Small intestine (tissue), 7 donors: ENCODE measurements at regions not wholly inside any gene's neighbourhood (a gene's known extent, or its start where the extent isn't known, plus 50 kb on each side); places are given as distances from the start of the nearest gene placed in this dataset.

Source experiments
- DNase-seq, 2 donors: peaks; one replicate each; pipeline versions ENCODE4 v3.0.0 to v3.0.0-alpha.2; 2013
- FAIRE-seq: peaks from 2 replicates; lab custom pipeline; 2012; peaks lifted over from hg19 to GRCh38; lab: Jason Lieb, UNC
- H3K27ac ChIP-seq, 3 donors: one replicate each; pipeline ENCODE4 v1.5.1; 2013; ENCODE audit warnings: low read length in 2 of 3, mild to moderate bottlenecking in 2 of 3, control low read depth in 1 of 3, inconsistent platforms in 1 of 3, low read depth in 1 of 3, moderate library complexity in 1 of 3
- H3K27me3 ChIP-seq, 3 donors: one replicate each; pipeline ENCODE4 v1.6.1; 2013; ENCODE audit warnings: low read length in 3 of 3, inconsistent platforms in 1 of 3; ENCODE audit not compliant: control insufficient read depth in 3 of 3, insufficient read depth in 3 of 3
- H3K36me3 ChIP-seq, 3 donors: one replicate each; pipeline ENCODE4 v1.6.1; 2013; ENCODE audit warnings: low read length in 3 of 3, inconsistent platforms in 1 of 3, low read depth in 1 of 3, mild to moderate bottlenecking in 1 of 3, moderate library complexity in 1 of 3; ENCODE audit not compliant: control insufficient read depth in 3 of 3, insufficient read depth in 2 of 3
- H3K4me1 ChIP-seq, 3 donors: one replicate each; pipeline ENCODE4 v1.6.1; 2013; ENCODE audit warnings: low read length in 2 of 3, inconsistent platforms in 1 of 3, low read depth in 1 of 3, mild to moderate bottlenecking in 1 of 3, moderate library complexity in 1 of 3; ENCODE audit not compliant: control insufficient read depth in 3 of 3, insufficient read depth in 2 of 3
- H3K4me3 ChIP-seq, 3 donors: one replicate each; pipeline ENCODE4 v1.5.1; 2013; ENCODE audit warnings: low read length in 3 of 3, control low read depth in 1 of 3, inconsistent platforms in 1 of 3, low read depth in 1 of 3, mild to moderate bottlenecking in 1 of 3, moderate library complexity in 1 of 3
- H3K9me3 ChIP-seq, 2 donors: one replicate each; pipeline ENCODE4 v1.6.1; 2013; ENCODE audit warnings: low read depth in 1 of 2, low read length in 1 of 2; ENCODE audit not compliant: control insufficient read depth in 2 of 2, insufficient read depth in 1 of 2
- WGBS, 3 donors: extraction: QIAGEN DNeasy Blood & Tissue Kit; methylation state at CpG; one replicate each; pipeline ENCODE4 v1.1.7; 2013; 5-methylcytosine and 5-hydroxymethylcytosine counted together
- donor health status: healthy with polysubstance abuse.
- donor health status: control.
- donor health status: control.
- donor health status: Bipolar disorder and iron deficiency.
- donor health status: healthy.

DNA sequence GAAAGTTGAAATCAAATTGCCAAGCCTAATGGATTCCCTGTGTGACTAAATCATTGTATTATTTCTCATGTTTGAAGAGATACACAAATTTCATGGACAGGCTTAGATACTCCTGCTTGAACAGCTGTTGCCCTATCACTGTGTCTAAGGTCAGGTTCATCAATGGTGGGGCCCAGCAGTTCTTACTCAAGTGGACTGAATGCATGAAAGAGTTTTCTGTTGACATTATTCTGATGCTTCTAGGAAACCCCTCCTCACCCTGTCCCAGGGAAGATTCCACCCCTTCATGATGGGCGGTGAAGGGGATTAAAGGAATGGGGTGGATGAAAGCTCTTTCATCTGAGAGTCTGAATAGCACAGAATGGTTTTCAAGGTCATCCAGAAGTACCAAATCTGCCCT is 148.8 kb downstream of the INO80D start:
- Histone ChIP-seq H3K4me3 (no peak overlapping the region), H3K27ac (no peak overlapping the region), H3K4me1 (peaks cover 0 to 8% (median 0%) of the 10 kb centered on the region in 3 donors), H3K36me3 (no peaks in the 10 kb centered on the region), H3K27me3 (no peaks in the 10 kb centered on the region), H3K9me3 (no peaks in the 10 kb centered on the region)
- FAIRE-seq (no peak), DNase-seq (no peak)
- 95 to 100% (median 95%) methylated on average over 1 of the region's 1 CpG for WGBS, 3 donors

DNA sequence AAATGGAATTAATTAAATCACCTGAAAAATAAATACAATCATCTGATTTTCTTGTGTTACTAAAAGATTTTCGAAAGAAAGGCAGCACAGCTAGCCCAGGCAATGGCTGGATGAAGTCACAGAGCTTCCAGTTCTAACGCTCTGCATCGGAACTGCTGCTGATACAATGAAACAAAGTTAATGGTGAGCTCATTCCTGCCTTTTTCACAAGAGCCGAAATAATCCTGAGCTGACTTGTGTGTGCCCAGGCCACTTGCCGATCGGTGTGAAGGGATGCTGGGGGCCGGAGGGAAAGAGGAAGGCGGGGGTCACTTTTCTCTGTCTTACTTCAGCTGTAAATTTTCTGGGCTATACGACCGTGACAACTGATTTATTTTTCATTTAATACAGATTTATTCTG is 149.5 kb downstream of the INO80D start:
- Histone ChIP-seq H3K9me3 (no peaks in the 10 kb centered on the region), H3K4me1 (peaks cover 0 to 8% (median 0%) of the 10 kb centered on the region in 3 donors), H3K27ac (no peak overlapping the region), H3K4me3 (no peak overlapping the region), H3K36me3 (no peaks in the 10 kb centered on the region), H3K27me3 (no peaks in the 10 kb centered on the region)
- FAIRE-seq = no peak
- WGBS, 3 donors = 83 to 92% (median 86%) methylated on average over 10 of the region's 10 CpGs
- no peak for DNase-seq

DNA sequence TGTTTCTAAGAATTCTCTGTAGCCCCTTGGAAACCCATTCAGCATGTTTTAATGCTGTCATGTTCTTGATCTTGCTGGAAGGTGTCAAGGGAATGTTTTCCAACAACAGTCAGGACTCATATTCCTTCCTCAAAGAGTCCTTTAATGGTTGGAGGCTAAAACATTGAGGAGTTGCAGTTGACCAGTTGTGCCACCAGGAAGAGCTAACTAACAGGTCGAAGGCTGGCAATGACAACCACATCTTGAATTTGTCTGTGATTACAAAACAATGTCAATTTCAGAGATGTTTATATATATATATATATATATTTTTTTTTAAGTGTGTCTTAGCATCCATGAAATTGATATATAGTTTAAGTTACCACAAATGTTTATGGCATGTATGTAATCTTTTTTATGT is 151.5 kb downstream of the INO80D start:
- H3K4me3 ChIP-seq = no peak overlapping the region
- 20 to 65% (median 47%) methylated on average over 1 of the region's 1 CpG for WGBS, 3 donors
- H3K4me1 ChIP-seq = peaks cover 0 to 20% (median 2%) of the 10 kb centered on the region in 3 donors
- DNase-seq (peak in 1 of 2 donors; percentile 41), FAIRE-seq (no peak)
- no peaks in the 10 kb centered on the region for H3K27me3 ChIP-seq
- H3K27ac ChIP-seq = no peak overlapping the region
- H3K36me3 ChIP-seq = no peaks in the 10 kb centered on the region
- no peaks in the 10 kb centered on the region for H3K9me3 ChIP-seq

DNA sequence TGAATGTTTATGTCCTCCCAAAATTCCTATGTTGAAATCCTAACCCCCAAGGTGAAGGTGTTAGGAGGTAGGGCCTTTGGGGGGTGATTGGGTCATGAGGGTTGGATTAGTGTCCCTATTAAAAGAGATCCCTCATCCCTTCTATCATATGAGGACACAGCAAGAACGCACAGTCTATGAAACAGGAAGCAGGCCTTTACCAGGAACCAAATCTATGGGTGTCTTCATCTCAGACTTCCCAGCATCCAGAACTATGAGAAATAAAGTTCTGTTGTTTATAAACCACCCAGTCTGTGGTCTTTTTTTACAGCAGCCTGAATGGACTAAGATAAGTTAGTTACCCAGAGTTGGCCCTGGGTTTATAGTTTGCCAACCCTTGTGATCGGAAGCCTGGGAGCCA is 153.1 kb downstream of the INO80D start:
- FAIRE-seq (no peak), DNase-seq (no peak)
- no peaks in the 10 kb centered on the region for H3K36me3 ChIP-seq
- no peaks in the 10 kb centered on the region for H3K9me3 ChIP-seq
- H3K27ac ChIP-seq = no peak overlapping the region
- H3K4me1 ChIP-seq = peaks cover 0 to 28% (median 2%) of the 10 kb centered on the region in 3 donors
- no peaks in the 10 kb centered on the region for H3K27me3 ChIP-seq
- H3K4me3 ChIP-seq = no peak overlapping the region
- WGBS, 3 donors = 73 to 89% (median 78%) methylated on average over 2 of the region's 2 CpGs

DNA sequence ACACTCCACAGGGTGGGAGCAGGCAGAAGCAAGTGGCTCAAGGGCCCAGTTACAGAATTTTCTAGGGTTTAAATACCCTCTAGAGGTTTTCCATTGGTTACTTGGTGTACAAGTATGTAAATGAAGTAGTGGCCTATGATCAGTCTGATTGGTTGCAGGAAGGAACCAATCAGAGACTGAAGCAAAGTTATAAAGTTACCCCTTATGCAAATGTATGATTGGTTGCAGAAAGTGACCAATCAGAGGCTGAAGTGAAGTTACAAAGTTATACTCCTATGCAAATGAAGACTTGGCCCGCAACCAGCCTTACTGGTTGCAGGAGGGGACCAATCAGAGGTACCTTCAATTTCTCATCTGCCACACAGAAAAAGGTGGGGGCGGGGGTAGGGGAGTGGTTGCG is 154.6 kb downstream of the INO80D start:
- H3K9me3 ChIP-seq = no peaks in the 10 kb centered on the region
- DNase-seq (no peak), FAIRE-seq (no peak)
- H3K36me3 ChIP-seq = no peaks in the 10 kb centered on the region
- no peak overlapping the region for H3K4me3 ChIP-seq
- WGBS, 3 donors = 97 to 100% (median 98%) methylated on average over 3 of the region's 3 CpGs
- peaks cover 0 to 28% (median 2%) of the 10 kb centered on the region in 3 donors for H3K4me1 ChIP-seq
- H3K27me3 ChIP-seq = no peaks in the 10 kb centered on the region
- H3K27ac ChIP-seq = no peak overlapping the region

DNA sequence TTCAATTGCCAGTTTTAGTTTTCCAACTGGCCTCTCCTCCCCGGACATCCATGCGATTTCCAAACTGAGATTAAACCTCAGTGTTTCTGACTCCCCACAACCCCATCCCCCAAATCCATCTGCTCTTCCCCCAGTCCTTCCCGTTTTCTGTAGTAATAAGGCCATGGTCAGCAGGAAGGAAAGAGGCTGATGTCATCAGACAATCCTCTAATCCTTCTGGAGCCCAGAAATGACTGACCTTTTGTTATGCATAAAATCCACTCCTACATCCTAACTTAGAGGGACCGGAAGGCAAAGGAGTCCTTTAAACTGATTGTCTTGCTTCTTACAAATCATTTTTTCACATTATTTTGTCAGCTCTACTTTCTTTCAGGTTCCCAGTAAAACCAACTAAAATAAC is 155.8 kb downstream of the INO80D start:
- WGBS, 3 donors = 55 to 70% (median 68%) methylated on average over 4 of the region's 4 CpGs
- no peaks in the 10 kb centered on the region for H3K36me3 ChIP-seq
- peak in 1 of 2 donors; percentile 36 for DNase-seq
- peaks cover 0 to 31% (median 2%) of the 10 kb centered on the region in 3 donors for H3K4me1 ChIP-seq
- H3K9me3 ChIP-seq = no peaks in the 10 kb centered on the region
- no peak overlapping the region for H3K4me3 ChIP-seq
- FAIRE-seq = no peak
- H3K27me3 ChIP-seq = no peaks in the 10 kb centered on the region
- peak overlapping the region; percentile 53 to 79 (median 61) for H3K27ac ChIP-seq

DNA sequence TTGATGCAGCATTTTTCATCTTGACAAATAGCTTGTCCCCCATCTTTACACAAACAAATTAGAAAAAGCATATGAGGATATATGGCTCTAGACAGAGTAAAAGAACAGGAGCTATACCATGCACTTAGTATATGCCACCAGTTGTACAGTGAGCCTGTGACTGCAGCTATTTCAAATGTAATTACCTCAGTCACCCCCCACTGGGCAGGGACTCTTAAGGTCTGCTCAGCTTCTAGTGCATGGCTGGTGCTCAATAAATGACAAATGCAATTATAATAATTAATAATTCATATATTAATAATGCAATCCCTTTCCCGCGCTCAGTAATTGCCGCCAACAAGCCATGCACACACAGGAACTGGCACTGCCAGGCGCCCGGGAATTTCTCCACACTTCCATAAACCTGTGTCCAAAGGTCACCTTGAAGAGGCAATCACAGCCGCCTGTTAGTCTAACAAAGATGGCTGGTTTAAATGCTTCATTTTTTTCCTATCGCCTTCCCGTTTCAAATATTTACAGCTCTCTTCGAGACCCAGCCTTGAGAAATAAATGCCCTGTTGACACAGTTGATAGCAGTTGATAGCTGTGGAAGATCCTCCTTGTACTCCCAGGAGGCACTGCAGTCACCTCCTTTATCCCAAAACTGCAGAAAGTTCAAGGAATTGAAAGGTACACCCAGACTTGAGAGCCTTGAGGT is 156.6 kb downstream of the INO80D start:
- DNase-seq = peak; percentile 92 to 95
- H3K36me3 ChIP-seq = no peaks in the 10 kb centered on the region
- peak overlapping the region; percentile 53 to 79 (median 61) for H3K27ac ChIP-seq
- 20 to 61% (median 51%) methylated on average over 9 of the region's 9 CpGs for WGBS, 3 donors
- no peaks in the 10 kb centered on the region for H3K9me3 ChIP-seq
- FAIRE-seq = no peak
- no peak overlapping the region for H3K4me3 ChIP-seq
- peaks cover 0 to 31% (median 2%) of the 10 kb centered on the region in 3 donors for H3K4me1 ChIP-seq
- H3K27me3 ChIP-seq = no peaks in the 10 kb centered on the region

DNA sequence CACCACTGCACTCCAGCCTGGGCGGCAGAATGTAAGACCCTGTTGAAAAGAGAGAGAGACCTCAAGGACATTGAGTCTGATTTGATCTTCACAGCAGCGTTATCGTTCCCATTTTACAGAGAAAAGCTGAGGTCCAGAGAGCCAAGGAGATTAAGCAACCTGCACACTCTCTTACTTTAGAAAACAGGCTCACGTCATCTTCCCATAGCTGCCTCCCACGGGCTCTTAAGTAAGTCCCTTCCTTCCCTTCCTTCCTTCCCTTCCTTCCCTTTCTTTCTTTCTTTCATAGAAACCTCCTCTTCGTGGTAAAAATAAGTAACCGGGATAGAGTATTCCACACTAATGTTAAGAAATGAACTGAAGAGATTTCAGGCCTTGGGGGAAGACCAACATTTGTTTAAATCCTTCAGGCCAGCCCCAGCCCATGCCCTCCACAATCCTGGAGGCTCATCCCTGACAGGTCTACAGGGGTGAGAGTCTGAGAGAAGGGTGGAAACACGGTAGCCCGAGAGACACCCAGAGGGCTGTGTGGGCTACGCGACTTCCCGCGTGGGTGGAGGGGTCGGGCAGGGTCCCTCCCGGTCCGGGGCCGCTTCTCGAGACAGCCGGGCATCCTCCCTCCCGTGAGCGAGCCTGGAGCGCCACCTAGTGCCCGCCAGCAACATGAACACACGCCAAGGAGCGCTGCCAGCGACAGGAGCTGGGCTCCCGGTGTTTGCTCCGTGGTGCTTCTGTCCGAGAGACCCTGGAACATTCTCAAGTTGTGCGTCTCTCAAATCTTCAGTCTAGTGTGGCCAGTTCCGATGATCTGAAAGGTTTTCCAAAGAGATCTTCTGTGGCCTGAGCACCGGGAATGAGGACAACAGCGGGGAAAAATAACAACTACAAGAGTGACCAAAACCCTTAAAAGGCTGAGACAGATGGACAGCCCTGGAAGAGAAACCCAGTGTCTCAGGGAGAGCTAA is 160.3 kb downstream of the INO80D start:
- 14 to 15% (median 14%) methylated on average over 33 of the region's 33 CpGs for whole genome bisulfite sequencing, 3 donors
- H3K27ac ChIP-seq = no peak overlapping the region
- FAIRE-seq = no peak

More for the DNA sequence above, 160.3 kb downstream of the INO80D start:
- Histone ChIP-seq H3K27me3 (no peaks in the 10 kb centered on the region), H3K4me3 (peak overlapping the region in 1 of 3 donors; percentile 22), H3K36me3 (no peaks in the 10 kb centered on the region), H3K9me3 (no peaks in the 10 kb centered on the region), H3K4me1 (peaks cover 0 to 35% (median 2%) of the 10 kb centered on the region in 3 donors)
- DNase-seq = peak; percentile 67 to 86
